D721Med (cell line): ENCODE measurements at regions not wholly inside any gene's neighbourhood (a gene's known extent, or its start where the extent isn't known, plus 50 kb on each side); places are given as distances from the start of the nearest gene placed in this dataset.

Source experiments
- DNase-seq: peaks from one replicate; pipeline ENCODE4 v3.0.0; 2011; ENCODE audit warnings: low spot score; ENCODE audit not compliant: insufficient read length
- FAIRE-seq: peaks from 2 replicates; lab custom pipeline; 2011; peaks lifted over from hg19 to GRCh38; lab: Jason Lieb, UNC
- TF ChIP-seq, protein P1 (sequence below): IDR thresholded peaks from 2 replicates; pipeline ENCODE4 v1.5.1; 2012; ENCODE audit warnings: mild to moderate bottlenecking, control low read depth; ENCODE audit not compliant: insufficient read depth; ENCODE audit errors: missing control alignments

DNA sequence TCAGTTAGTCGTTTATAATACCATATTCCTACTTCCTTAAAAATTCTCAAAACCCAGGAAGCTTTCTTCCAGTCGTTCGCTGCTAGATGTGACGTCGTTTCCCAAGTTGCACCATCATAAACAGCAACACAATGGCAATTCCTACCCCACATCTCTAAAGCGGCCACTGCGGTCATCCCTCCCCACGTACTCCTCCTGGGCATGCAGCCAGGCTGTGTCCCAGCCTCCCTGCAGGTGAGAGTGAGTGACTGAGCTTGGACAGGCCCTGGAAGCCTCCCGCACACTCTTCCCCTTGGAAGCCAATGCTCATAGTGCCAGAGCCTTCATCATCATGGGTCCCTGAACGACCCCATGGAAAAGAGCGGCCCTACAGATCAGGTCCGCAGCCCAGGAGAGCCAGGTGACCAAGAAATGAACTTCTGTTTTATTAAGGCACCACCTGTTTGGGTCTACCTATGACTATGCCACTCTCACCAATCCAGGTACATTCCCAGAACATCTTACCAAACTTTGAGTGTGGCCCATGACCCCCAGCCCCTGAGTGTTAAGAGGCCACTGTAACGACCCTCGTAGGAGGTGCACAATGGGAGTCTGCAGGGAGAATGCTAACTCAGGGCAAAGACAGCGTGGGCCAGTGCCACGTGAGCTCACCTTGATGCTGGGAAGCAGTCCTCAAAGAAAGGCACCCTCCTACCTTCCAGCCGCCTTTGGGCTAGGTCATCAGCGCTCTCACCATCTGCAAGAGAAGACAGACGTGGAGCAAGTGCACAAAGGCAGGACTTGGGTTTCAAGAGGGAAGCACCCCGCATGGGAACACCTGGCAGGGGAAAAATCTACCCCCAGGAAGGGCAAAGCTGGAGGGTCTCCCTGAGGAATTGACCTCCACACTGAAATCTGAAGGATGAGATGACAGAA lies 74.7 kb upstream of the RAB6C start:
- FAIRE-seq, result no peak
- TF ChIP-seq, protein P1, sequence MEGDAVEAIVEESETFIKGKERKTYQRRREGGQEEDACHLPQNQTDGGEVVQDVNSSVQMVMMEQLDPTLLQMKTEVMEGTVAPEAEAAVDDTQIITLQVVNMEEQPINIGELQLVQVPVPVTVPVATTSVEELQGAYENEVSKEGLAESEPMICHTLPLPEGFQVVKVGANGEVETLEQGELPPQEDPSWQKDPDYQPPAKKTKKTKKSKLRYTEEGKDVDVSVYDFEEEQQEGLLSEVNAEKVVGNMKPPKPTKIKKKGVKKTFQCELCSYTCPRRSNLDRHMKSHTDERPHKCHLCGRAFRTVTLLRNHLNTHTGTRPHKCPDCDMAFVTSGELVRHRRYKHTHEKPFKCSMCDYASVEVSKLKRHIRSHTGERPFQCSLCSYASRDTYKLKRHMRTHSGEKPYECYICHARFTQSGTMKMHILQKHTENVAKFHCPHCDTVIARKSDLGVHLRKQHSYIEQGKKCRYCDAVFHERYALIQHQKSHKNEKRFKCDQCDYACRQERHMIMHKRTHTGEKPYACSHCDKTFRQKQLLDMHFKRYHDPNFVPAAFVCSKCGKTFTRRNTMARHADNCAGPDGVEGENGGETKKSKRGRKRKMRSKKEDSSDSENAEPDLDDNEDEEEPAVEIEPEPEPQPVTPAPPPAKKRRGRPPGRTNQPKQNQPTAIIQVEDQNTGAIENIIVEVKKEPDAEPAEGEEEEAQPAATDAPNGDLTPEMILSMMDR, result no peak
- DNase-seq, result no peak

DNA sequence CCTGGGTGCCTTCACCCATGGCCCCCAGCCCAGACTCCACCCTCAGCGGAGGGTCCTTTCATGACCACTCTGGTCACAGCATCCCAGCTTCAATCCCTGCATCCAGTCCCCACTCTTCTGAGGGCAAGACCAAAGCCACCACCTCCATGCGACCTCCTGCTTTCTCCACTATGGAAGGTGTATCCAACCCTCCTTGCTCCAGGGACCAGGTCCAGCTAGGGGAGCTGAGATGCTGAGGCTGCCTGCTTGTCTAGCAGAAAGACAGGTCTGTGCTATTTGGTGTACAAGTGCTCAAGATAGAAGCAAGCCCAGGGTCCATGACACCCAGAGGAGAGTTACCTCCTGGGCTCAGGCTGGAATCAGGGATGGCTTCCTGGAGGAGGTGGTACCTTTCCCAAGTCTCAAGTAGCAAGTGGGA lies 73.8 kb upstream of the RAB6C start:
- FAIRE-seq (no peak), DNase-seq (no peak)
- TF ChIP-seq, protein P1, result no peak

GRCh38 chr2:129906139-129906860 lies 73.2 kb upstream of the RAB6C start:
- FAIRE-seq, result no peak
- no peak for DNase-seq
- TF ChIP-seq, protein P1, result no peak

GRCh38 chr2:129906861-129907235 lies 72.6 kb upstream of the RAB6C start:
- FAIRE-seq (no peak), DNase-seq (no peak)
- TF ChIP-seq, protein P1, result no peak

DNA sequence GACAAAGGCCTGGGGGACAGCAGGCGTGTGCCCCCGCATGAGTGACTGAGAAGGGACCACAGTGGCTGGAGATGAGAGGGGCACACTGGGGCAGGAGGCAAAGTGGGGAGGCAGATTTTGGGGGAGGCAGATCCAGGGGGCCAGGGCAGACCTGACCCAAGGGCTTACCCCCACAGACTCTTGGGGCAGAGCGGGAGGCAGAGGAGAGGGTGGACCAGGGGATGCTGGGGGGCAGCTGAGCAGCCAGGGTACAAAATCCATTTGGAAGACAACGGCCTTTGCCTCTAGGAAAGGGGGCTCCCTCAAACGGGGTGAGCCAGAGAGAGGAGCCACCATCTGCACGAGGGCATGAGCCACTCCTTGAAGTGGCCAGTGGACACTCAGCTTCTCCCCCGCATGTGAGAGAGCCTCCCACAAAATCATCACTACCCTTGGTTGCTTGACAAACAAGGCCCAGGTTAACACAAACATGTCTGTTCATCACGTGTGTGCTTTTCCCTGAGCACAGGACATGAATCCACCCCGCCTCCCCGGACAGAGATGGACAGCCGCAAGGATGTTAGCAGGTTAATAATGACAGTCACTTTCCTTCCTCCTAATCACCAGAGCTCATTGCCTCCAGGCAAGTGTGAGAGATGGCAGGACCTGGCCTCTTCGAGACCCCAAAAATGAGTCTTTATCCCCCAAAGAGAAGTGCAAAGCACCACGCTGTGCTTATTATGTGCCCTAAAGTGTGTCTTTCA lies 72.0 kb upstream of the RAB6C start:
- TF ChIP-seq, protein P1, result no peak
- no peak for DNase-seq
- no peak for FAIRE-seq

- DNase-seq, result no peak
- TF ChIP-seq, protein P1, result no peak
- FAIRE-seq, result no peak
Measured at GRCh38 chr2:129908721-129909373, 70.6 kb upstream of the RAB6C start.
